Neutrophil (primary cell): ENCODE measurements at regions not wholly inside any gene's neighbourhood (a gene's known extent, or its start where the extent isn't known, plus 50 kb on each side); places are given as distances from the start of the nearest gene placed in this dataset.

ENCODE experiments used
- H3K27ac ChIP-seq: fragments of 200-600 bp; sonication (generic); 2 replicates; pipeline ENCODE4 v1.5.1; 2016; ENCODE audit warnings: mild to moderate bottlenecking, moderate library complexity
- H3K27me3 ChIP-seq: fragments of 200-600 bp; sonication (generic); 2 replicates; pipeline ENCODE4 v1.6.0; 2016; ENCODE audit warnings: mild to moderate bottlenecking
- H3K36me3 ChIP-seq: fragments of 200-600 bp; sonication (generic); 2 replicates; pipeline ENCODE4 v1.5.1; 2017
- H3K4me1 ChIP-seq, 2 experiments: fragments of 200-600 bp in 1 of 2; sonication (generic) in 1 of 2; 1 replicate in 1 of 2; 2 replicates in 1 of 2; pipeline versions ENCODE4 v1.5.1 to v1.6.1; 2013 to 2016; ENCODE audit warnings: low read depth in 1 of 2, low read length in 1 of 2, mild to moderate bottlenecking in 1 of 2, moderate library complexity in 1 of 2; ENCODE audit not compliant: control insufficient read depth in 1 of 2, insufficient read depth in 1 of 2
- H3K4me3 ChIP-seq, 2 experiments: fragments of 200-600 bp in 1 of 2; sonication (generic) in 1 of 2; 1 replicate in 1 of 2; 2 replicates in 1 of 2; pipeline ENCODE4 v1.5.1; 2013 to 2016; ENCODE audit warnings: low read depth in 1 of 2, low read length in 1 of 2, mild to moderate bottlenecking in 1 of 2, moderate library complexity in 1 of 2
- H3K9me3 ChIP-seq: fragments of 200-600 bp; sonication (generic); 2 replicates; pipeline ENCODE4 v1.5.1; 2016
- CTCF ChIP-seq: fragments of 200-600 bp; sonication (generic); IDR thresholded peaks from 2 replicates; pipeline ENCODE4 v1.5.1; 2016; ENCODE audit warnings: antibody characterized with exemption

GRCh38 chr9:119611565-119611964 lies 242.3 kb upstream of the BRINP1 start:
- no peak for TF ChIP-seq CTCF
- no peak overlapping the region for H3K27ac ChIP-seq
- H3K9me3 ChIP-seq: no peaks in the 10 kb centered on the region
- H3K4me1 ChIP-seq: no peaks in the 10 kb centered on the region
- H3K27me3 ChIP-seq: no peaks in the 10 kb centered on the region
- H3K36me3 ChIP-seq: no peaks in the 10 kb centered on the region
- no peak overlapping the region for H3K4me3 ChIP-seq

GRCh38 chr9:119609277-119609971 lies 240.2 kb upstream of the BRINP1 start:
- no peak overlapping the region for H3K27ac ChIP-seq

GRCh38 chr9:119601632-119602031 lies 232.4 kb upstream of the BRINP1 start:
- Histone ChIP-seq H3K36me3 (no peaks in the 10 kb centered on the region), H3K4me3 (no peak overlapping the region)
- TF ChIP-seq CTCF: no peak

More at GRCh38 chr9:119609277-119609971, 240.2 kb upstream of the BRINP1 start:
- H3K4me1 ChIP-seq: no peaks in the 10 kb centered on the region
- H3K36me3 ChIP-seq: no peaks in the 10 kb centered on the region
- no peaks in the 10 kb centered on the region for H3K27me3 ChIP-seq
- no peak for TF ChIP-seq CTCF
- no peak overlapping the region for H3K4me3 ChIP-seq
- no peaks in the 10 kb centered on the region for H3K9me3 ChIP-seq

GRCh38 chr9:119597499-119597898 lies 228.3 kb upstream of the BRINP1 start:
- Histone ChIP-seq H3K4me3 (no peak overlapping the region), H3K4me1 (no peaks in the 10 kb centered on the region), H3K9me3 (no peaks in the 10 kb centered on the region), H3K27me3 (no peaks in the 10 kb centered on the region), H3K27ac (no peak overlapping the region), H3K36me3 (no peaks in the 10 kb centered on the region)
- no peak for TF ChIP-seq CTCF

More at GRCh38 chr9:119601632-119602031, 232.4 kb upstream of the BRINP1 start:
- H3K4me1 ChIP-seq: no peaks in the 10 kb centered on the region
- no peaks in the 10 kb centered on the region for H3K27me3 ChIP-seq
- no peaks in the 10 kb centered on the region for H3K9me3 ChIP-seq
- H3K27ac ChIP-seq: no peak overlapping the region

GRCh38 chr9:119596703-119597102 lies 227.5 kb upstream of the BRINP1 start:
- Histone ChIP-seq H3K36me3 (no peaks in the 10 kb centered on the region), H3K27ac (no peak overlapping the region), H3K4me1 (no peaks in the 10 kb centered on the region), H3K4me3 (no peak overlapping the region), H3K27me3 (no peaks in the 10 kb centered on the region), H3K9me3 (no peaks in the 10 kb centered on the region)
- no peak for TF ChIP-seq CTCF
